ENCODE measurements at regions not wholly inside any gene's neighbourhood (a gene's known extent, or its start where the extent isn't known, plus 50 kb on each side); places are given as distances from the start of the nearest gene placed in this dataset.

GRCh38 chr1:55428231-55428630 lies 213.1 kb upstream of the USP24 start:
- TF ChIP-seq CTCF (IDR thresholded peaks at IDR 0.05) (no peak), POLR2A (IDR thresholded peaks at IDR 0.05) (no peak)

Data from lower leg skin (tissue), 3 donors.